Effector memory CD4-positive, alpha-beta T cell (primary cell): ENCODE measurements at regions not wholly inside any gene's neighbourhood (a gene's known extent, or its start where the extent isn't known, plus 50 kb on each side); places are given as distances from the start of the nearest gene placed in this dataset.

Source experiments
- DNase-seq, 3 donors: peaks; one replicate each; pipeline ENCODE4 v3.0.0-alpha.2; 2020
- H3K27ac ChIP-seq: 2 replicates; pipeline ENCODE4 v1.7.0; 2013; ENCODE audit warnings: mild to moderate bottlenecking, low read length, moderate library complexity; ENCODE audit not compliant: insufficient read depth, poor library complexity, severe bottlenecking
- H3K27me3 ChIP-seq: replicated peaks from 2 replicates; pipeline ENCODE4 v1.7.0; 2013; ENCODE audit warnings: mild to moderate bottlenecking, low read length; ENCODE audit not compliant: insufficient read depth, control insufficient read depth, poor library complexity, severe bottlenecking
- H3K36me3 ChIP-seq: 2 replicates; pipeline ENCODE4 v1.7.0; 2013; ENCODE audit warnings: mild to moderate bottlenecking, low read length, moderate library complexity; ENCODE audit not compliant: control insufficient read depth, insufficient read depth
- H3K4me1 ChIP-seq: 2 replicates; pipeline ENCODE4 v1.7.0; 2013; ENCODE audit warnings: low read length, mild to moderate bottlenecking; ENCODE audit not compliant: control insufficient read depth, insufficient read depth, poor library complexity, severe bottlenecking
- H3K4me3 ChIP-seq: 2 replicates; pipeline ENCODE4 v1.7.0; 2013; ENCODE audit warnings: low read length, low read depth, mild to moderate bottlenecking; ENCODE audit not compliant: insufficient read depth, poor library complexity, severe bottlenecking
- H3K9me3 ChIP-seq: 2 replicates; pipeline ENCODE4 v1.7.0; 2013; ENCODE audit warnings: mild to moderate bottlenecking, low read length, moderate library complexity; ENCODE audit not compliant: control insufficient read depth

DNA sequence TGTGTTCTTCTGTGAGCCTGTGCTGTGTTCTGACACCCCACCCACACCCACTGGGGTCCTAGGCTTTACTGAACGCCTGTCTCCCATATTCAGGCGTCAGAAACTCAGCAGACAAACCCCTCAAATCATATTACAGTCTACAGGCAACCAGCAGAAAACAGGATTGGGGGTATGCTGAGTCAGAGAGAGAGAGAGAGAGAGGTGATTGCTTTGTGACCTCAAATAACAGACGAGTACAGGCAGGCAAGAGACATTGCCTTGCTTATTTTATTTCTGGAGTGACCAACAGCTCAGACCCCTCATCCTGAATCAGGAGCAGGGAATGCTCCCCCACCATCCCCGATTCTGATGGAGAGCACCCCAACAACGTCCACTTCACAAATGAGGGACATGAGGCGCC lies 473.9 kb downstream of the PMP22 start:
- H3K27me3 ChIP-seq: no peaks in the 10 kb centered on the region
- DNase-seq: no peak
- no peaks in the 10 kb centered on the region for H3K36me3 ChIP-seq

DNA sequence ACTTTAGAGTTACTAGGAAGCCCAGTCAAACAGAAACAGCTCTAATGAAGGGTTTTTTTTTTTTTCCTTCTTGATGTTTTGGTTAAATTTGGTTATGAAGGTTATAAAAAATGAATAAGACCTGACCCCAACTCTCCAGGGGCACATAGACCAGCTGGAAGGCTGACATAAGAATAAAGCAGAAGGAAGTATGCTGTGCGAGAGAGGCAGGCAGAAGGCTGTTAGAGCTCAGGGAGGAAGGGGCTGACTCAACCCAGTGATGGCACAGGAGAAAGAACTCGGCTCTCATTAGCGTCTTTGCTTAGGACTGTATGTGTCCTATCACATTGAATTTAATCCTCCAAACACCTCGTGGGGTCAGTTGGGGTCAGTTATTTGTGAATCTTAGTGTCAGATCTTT lies 474.6 kb downstream of the PMP22 start:
- H3K36me3 ChIP-seq: no peaks in the 10 kb centered on the region
- H3K4me3 ChIP-seq: no peak overlapping the region
- H3K27me3 ChIP-seq: no peaks in the 10 kb centered on the region
- H3K27ac ChIP-seq: no peak overlapping the region
- no peak for DNase-seq
- no peaks in the 10 kb centered on the region for H3K9me3 ChIP-seq
- H3K4me1 ChIP-seq: no peaks in the 10 kb centered on the region

More for the DNA sequence above, 473.9 kb downstream of the PMP22 start:
- Histone ChIP-seq H3K27ac (no peak overlapping the region), H3K4me1 (no peaks in the 10 kb centered on the region), H3K4me3 (no peak overlapping the region), H3K9me3 (no peaks in the 10 kb centered on the region)

DNA sequence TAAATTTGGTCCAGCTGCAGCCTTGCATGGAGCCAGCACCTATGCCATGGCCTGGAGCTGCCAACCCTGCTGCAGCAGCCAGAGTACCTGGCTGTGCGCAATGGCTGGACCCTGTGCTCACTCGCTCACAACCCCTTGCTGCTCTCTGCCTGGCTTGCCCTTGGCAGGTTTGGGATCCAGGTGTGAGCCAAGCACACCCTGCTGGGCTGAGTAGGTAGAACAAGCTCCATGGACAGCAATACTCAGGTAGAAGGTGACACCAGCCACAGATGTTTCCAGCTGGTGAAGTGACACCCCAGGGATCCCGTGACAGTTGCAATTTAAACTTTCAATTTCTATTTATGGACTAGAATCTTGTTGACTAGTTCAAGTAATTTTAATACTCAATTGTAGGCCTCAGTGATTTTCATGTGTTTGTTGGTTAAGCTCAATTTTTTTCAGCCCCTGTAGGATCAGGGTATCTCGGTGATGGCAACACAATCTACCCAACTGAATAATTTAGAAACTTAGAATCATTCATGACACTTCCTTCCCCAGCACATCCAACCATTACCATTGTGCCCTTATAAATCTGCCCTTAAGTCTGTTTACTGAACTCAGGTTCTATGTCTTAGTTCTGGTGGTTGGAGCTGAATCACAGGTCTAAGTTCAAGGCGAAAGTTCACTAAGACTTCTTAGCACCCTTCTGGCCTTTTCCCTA lies 480.0 kb downstream of the PMP22 start:
- H3K4me1 ChIP-seq: no peaks in the 10 kb centered on the region
- DNase-seq: peak in 2 of 3 donors; percentile 0 to 6
- H3K36me3 ChIP-seq: no peaks in the 10 kb centered on the region
- no peaks in the 10 kb centered on the region for H3K9me3 ChIP-seq
- H3K27ac ChIP-seq: no peak overlapping the region
- no peak overlapping the region for H3K4me3 ChIP-seq
- H3K27me3 ChIP-seq: no peaks in the 10 kb centered on the region

DNA sequence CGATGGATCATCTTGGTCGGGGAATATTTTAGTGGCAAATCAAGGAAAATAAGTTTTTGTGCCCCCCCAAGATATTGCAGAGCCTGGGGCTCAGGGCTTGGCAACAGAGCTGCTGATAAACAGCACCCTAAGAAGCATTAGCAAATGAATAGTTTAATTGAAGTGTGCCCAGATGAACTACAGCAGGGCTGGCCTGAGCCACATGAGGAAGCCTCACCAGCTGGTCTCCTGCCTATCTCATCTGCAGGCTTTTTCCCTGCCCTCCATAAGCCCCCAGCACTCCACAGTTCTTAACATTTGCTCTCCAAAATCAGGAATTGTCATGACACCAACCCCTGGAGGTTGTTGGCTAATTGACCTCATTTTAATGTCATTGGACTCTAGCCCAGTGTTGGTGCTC lies 480.2 kb downstream of the HS3ST3B1 start:
- Histone ChIP-seq H3K4me1 (no peaks in the 10 kb centered on the region), H3K27ac (no peak overlapping the region), H3K9me3 (no peaks in the 10 kb centered on the region), H3K36me3 (no peaks in the 10 kb centered on the region), H3K27me3 (no peaks in the 10 kb centered on the region), H3K4me3 (no peak overlapping the region)
- no peak for DNase-seq

DNA sequence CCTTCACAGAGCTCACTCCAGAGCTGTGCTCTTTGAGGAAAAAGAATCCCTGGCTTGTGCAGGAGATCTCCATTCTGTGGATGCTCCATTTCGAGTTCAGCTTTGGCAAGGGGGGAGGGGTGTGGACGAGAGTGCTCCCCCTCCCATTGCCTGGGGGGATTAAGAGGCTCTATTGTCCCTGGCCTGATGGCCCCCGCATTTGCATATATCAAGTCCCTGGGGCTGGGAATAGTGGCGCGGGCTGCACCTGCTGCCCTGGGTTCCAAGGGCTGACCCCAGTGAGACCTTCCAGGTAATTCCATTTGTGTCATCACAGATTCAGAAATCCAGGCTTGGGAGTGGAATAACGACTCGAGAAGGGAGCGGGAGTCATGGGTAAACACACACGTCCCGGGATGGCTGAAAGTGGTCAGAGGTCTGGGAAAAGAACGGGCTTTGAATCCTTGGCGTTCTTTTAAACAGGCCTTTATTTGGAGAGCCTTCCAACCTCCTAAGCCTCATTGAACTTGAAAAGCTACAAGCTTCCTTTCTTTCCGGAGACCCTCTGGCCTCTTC lies 479.3 kb downstream of the HS3ST3B1 start:
- Histone ChIP-seq H3K4me3 (no peak overlapping the region), H3K4me1 (no peaks in the 10 kb centered on the region), H3K36me3 (no peaks in the 10 kb centered on the region), H3K27me3 (no peaks in the 10 kb centered on the region), H3K27ac (no peak overlapping the region), H3K9me3 (no peaks in the 10 kb centered on the region)
- DNase-seq: no peak

DNA sequence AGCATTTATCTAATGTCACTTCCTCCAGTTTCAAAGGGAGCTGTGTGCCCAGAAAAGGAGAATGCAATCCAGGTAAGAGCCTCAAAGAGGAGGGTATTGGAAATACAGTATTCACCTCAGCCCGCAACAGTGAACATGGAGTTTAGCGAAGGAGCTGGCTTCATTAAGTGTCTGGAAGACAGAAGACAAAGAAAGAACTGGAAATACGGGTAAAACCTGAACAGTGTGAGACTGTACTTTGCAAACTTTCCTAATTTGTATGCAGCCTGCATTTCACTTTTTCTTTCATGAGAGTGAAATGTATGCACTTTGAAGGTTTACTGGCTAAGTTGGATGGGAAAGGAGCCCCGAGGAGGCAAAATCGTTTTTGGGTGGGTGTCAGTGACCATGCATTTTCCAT lies 478.4 kb downstream of the HS3ST3B1 start:
- no peaks in the 10 kb centered on the region for H3K4me1 ChIP-seq
- H3K27me3 ChIP-seq: no peaks in the 10 kb centered on the region
- no peak overlapping the region for H3K4me3 ChIP-seq
- no peak overlapping the region for H3K27ac ChIP-seq
- no peaks in the 10 kb centered on the region for H3K9me3 ChIP-seq
- no peak for DNase-seq
- no peaks in the 10 kb centered on the region for H3K36me3 ChIP-seq

DNA sequence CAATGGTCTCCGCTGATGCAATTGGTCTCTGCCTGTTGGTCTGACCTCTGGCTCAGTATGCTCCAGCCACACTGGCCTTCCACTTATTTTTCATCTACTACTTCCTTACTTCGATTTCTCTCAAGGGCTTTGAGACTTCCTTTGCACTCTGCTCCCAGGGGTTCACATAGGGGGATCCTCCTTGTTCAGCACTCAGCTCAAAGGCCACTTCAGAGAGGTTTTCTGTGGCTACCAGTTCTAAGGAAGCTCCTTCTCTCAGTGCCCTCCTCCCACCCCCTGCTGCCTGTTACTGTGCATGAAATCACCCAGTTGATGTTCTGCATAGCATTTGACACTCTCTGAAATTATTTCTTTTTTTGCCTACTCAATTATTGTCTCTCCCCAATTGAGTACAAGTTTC lies 476.4 kb downstream of the HS3ST3B1 start:
- Histone ChIP-seq H3K27me3 (no peaks in the 10 kb centered on the region), H3K36me3 (no peaks in the 10 kb centered on the region), H3K27ac (no peak overlapping the region), H3K4me3 (no peak overlapping the region), H3K9me3 (no peaks in the 10 kb centered on the region), H3K4me1 (no peaks in the 10 kb centered on the region)
- DNase-seq: no peak

DNA sequence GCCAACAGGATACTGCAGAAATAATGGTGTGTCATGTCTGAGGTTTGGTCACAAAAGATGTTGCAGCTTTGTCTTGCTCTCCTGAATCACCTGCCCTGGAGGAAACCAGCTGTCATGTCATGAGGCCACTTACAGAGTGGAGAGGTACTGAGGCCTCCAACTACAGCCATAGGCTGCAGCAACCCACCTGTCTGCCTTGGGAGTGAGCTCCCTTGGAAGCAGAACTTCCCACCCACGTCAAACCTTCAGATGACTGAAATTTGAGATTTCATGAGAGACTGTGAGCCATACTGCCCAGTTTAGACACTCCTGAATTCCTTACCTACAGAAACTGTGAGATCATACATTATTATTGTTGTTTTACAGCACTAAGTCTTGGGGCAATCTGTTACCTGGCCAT lies 475.9 kb downstream of the HS3ST3B1 start:
- Histone ChIP-seq H3K36me3 (no peaks in the 10 kb centered on the region), H3K27ac (no peak overlapping the region), H3K4me1 (no peaks in the 10 kb centered on the region), H3K4me3 (no peak overlapping the region), H3K9me3 (no peaks in the 10 kb centered on the region), H3K27me3 (no peaks in the 10 kb centered on the region)
- DNase-seq: no peak

DNA sequence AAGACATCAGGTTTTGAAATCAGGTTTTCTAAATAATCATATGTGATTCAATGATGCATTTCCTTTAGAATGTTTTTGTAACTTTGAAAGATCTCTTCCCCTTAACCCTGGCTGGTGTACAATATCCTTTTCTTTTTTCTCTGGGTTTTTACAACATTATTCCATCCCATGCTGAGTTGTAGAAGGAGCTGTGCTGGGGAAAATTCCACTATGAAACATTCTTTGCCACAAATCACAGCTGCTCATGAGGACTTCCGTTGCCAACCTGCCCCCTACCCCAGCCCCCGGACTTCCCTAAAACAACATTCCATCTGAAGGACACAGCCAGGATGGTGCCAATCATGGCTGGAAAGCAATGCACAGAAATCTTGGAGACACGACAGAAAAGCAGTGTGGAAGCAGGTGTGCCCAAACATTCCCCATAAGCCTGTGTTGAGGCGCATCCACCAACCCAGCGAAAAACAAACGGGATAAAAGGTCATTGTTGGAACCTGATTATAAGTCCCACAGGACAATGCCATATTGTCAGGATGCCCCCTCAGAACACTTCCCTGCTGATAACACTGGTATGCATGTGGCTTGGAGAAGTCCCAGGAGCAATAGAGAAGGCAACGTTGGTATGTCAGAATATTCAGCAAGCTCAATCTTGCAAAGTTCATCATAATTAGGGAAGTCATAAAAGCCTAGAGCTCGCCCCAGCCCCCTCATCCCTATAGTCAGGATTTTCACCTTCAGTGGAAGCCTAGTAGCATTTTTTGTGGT lies 475.0 kb downstream of the HS3ST3B1 start:
- no peaks in the 10 kb centered on the region for H3K9me3 ChIP-seq
- no peaks in the 10 kb centered on the region for H3K27me3 ChIP-seq
- H3K4me3 ChIP-seq: no peak overlapping the region
- H3K36me3 ChIP-seq: no peaks in the 10 kb centered on the region
- DNase-seq: no peak
- H3K27ac ChIP-seq: no peak overlapping the region
- H3K4me1 ChIP-seq: no peaks in the 10 kb centered on the region

DNA sequence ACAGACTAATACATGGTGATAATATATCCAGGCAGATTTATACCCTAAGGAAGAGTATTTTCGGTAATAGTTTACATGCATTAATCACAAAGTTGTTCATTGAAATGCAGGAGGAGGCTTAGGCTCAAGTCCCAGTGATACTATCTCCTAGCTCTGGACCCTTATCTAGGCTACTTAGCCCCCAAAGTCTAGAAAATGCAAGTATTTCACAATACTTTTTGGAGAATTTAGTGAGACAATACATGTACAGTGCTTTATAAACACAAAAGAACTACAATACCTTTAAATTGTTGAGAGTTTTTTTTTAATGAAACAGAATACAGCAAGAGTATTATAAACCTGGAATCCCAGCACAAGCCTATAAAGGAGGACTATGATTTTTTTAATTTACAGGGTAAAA lies 473.9 kb downstream of the HS3ST3B1 start:
- DNase-seq: no peak
- Histone ChIP-seq H3K4me3 (no peak overlapping the region), H3K9me3 (no peaks in the 10 kb centered on the region), H3K27me3 (no peaks in the 10 kb centered on the region), H3K27ac (no peak overlapping the region), H3K36me3 (no peaks in the 10 kb centered on the region), H3K4me1 (no peaks in the 10 kb centered on the region)
